ENCODE measurements at regions not wholly inside any gene's neighbourhood (a gene's known extent, or its start where the extent isn't known, plus 50 kb on each side); places are given as distances from the start of the nearest gene placed in this dataset.

GRCh38 chr5:5623397-5623796 is 200.9 kb downstream of the ICE1 start:
- H3K9me2 ChIP-seq (ENCODE audit: low read depth, low read length), result no peaks in the 10 kb centered on the region
- no peak overlapping the region for H3K9ac ChIP-seq (ENCODE audit: low read length)
- peaks cover 3% of the 10 kb centered on the region; the same call in 1 of the 2 replicates for H3K9me3 ChIP-seq (ENCODE audit: low read length)
- H4K20me1 ChIP-seq (ENCODE audit: insufficient read depth, low read length), result no peaks in the 10 kb centered on the region
- H3K4me3 ChIP-seq (ENCODE audit: low read depth, low read length, poor library complexity, severe bottlenecking), result no peak overlapping the region
- H3K79me2 ChIP-seq (ENCODE audit: insufficient read depth, low read length), result no peaks in the 10 kb centered on the region
- no peak overlapping the region for H3K4me2 ChIP-seq (ENCODE audit: low read length)
- H3F3A ChIP-seq (ENCODE audit: insufficient read depth, low read length), result no peaks in the 10 kb centered on the region
- no peaks in the 10 kb centered on the region for H3K4me1 ChIP-seq (ENCODE audit: insufficient read depth, low read length, severe bottlenecking)
- H2AFZ ChIP-seq (ENCODE audit: low read length), result no peak overlapping the region
- H3K36me3 ChIP-seq (ENCODE audit: insufficient read depth, low read length), result no peaks in the 10 kb centered on the region
- H3K27me3 ChIP-seq (ENCODE audit: insufficient read depth, low read length), result no peaks in the 10 kb centered on the region
- no peak for TF ChIP-seq CTCF (IDR thresholded peaks at IDR 0.05; ENCODE audit: low read length)
- no peak for TF ChIP-seq EZH2 (IDR thresholded peaks at IDR 0.05; ENCODE audit: borderline replicate concordance, low read length)
- H3K27ac ChIP-seq (ENCODE audit: low read depth, low read length, poor library complexity, severe bottlenecking), result no peak overlapping the region

- Histone ChIP-seq H3K9me3 (ENCODE audit: low read length) (peaks cover 3% of the 10 kb centered on the region; the same call in 1 of the 2 replicates), H3K27me3 (ENCODE audit: insufficient read depth, low read length) (no peaks in the 10 kb centered on the region), H3K79me2 (ENCODE audit: insufficient read depth, low read length) (no peaks in the 10 kb centered on the region), H3K4me2 (ENCODE audit: low read length) (no peak overlapping the region), H3K27ac (ENCODE audit: low read depth, low read length, poor library complexity, severe bottlenecking) (no peak overlapping the region), H2AFZ (ENCODE audit: low read length) (no peak overlapping the region), H3K9ac (ENCODE audit: low read length) (no peak overlapping the region), H3K36me3 (ENCODE audit: insufficient read depth, low read length) (no peaks in the 10 kb centered on the region), H3F3A (ENCODE audit: insufficient read depth, low read length) (no peaks in the 10 kb centered on the region), H3K4me1 (ENCODE audit: insufficient read depth, low read length, severe bottlenecking) (no peaks in the 10 kb centered on the region), H4K20me1 (ENCODE audit: insufficient read depth, low read length) (no peaks in the 10 kb centered on the region), H3K4me3 (ENCODE audit: low read depth, low read length, poor library complexity, severe bottlenecking) (no peak overlapping the region), H3K9me2 (ENCODE audit: low read depth, low read length) (no peaks in the 10 kb centered on the region)
- TF ChIP-seq CTCF (IDR thresholded peaks at IDR 0.05; ENCODE audit: low read length) (no peak), EZH2 (IDR thresholded peaks at IDR 0.05; ENCODE audit: borderline replicate concordance, low read length) (no peak)
Measured at GRCh38 chr5:5622806-5623205, 200.3 kb downstream of the ICE1 start.

GRCh38 chr5:5619546-5619945 is 197.1 kb downstream of the ICE1 start:
- no peak overlapping the region for H3K9ac ChIP-seq (ENCODE audit: low read length)
- no peaks in the 10 kb centered on the region for H4K20me1 ChIP-seq (ENCODE audit: insufficient read depth, low read length)
- H3K79me2 ChIP-seq (ENCODE audit: insufficient read depth, low read length), result no peaks in the 10 kb centered on the region
- H3K36me3 ChIP-seq (ENCODE audit: insufficient read depth, low read length), result no peaks in the 10 kb centered on the region
- H3K4me3 ChIP-seq (ENCODE audit: low read depth, low read length, poor library complexity, severe bottlenecking), result no peak overlapping the region
- no peak overlapping the region for H3K27ac ChIP-seq (ENCODE audit: low read depth, low read length, poor library complexity, severe bottlenecking)
- H3K9me2 ChIP-seq (ENCODE audit: low read depth, low read length), result no peaks in the 10 kb centered on the region
- peaks cover 3% of the 10 kb centered on the region; the same call in 1 of the 2 replicates for H3K9me3 ChIP-seq (ENCODE audit: low read length)
- no peaks in the 10 kb centered on the region for H3K4me1 ChIP-seq (ENCODE audit: insufficient read depth, low read length, severe bottlenecking)
- no peaks in the 10 kb centered on the region for H3K27me3 ChIP-seq (ENCODE audit: insufficient read depth, low read length)
- H3K4me2 ChIP-seq (ENCODE audit: low read length), result no peak overlapping the region
- TF ChIP-seq CTCF (IDR thresholded peaks at IDR 0.05; ENCODE audit: low read length) (no peak), EZH2 (IDR thresholded peaks at IDR 0.05; ENCODE audit: borderline replicate concordance, low read length) (no peak)
- no peak overlapping the region for H2AFZ ChIP-seq (ENCODE audit: low read length)
- H3F3A ChIP-seq (ENCODE audit: insufficient read depth, low read length), result no peaks in the 10 kb centered on the region
